H1 (cell line): ENCODE measurements at regions not wholly inside any gene's neighbourhood (a gene's known extent, or its start where the extent isn't known, plus 50 kb on each side); places are given as distances from the start of the nearest gene placed in this dataset.

Experiments used
- CTCF ChIA-PET: fragments of 300-600 bp; sonication (Branson Sonifier 250); formaldehyde crosslinking; loops from one replicate; lab custom pipeline; 2021; ENCODE audit not compliant: partially characterized antibody; lab: Charles Lee
- POLR2A ChIA-PET: fragments of 300-600 bp; sonication (Branson Sonifier 250); formaldehyde crosslinking; loops from one replicate; lab custom pipeline; 2021; ENCODE audit warnings: inconsistent platforms; ENCODE audit not compliant: partially characterized antibody; lab: Charles Lee
- DNase-seq, 2 experiments: peaks; one replicate each; pipeline versions ENCODE4 v3.0.0 to v3.0.0-alpha.2; 2010 to 2022; ENCODE audit warnings: low spot score in 2 of 2, low read depth in 1 of 2, mixed read lengths in 1 of 2
- FAIRE-seq: peaks from 2 replicates; lab custom pipeline; 2011; peaks lifted over from hg19 to GRCh38; lab: Jason Lieb, UNC
- H2AFZ ChIP-seq: 2 replicates; pipeline ENCODE4 v1.8.1; 2012; ENCODE audit warnings: low read length, inconsistent platforms
- H2AK5ac ChIP-seq: 2 replicates; pipeline ENCODE4 v1.6.1; 2013; ENCODE audit warnings: low read depth, low read length
- H2BK120ac ChIP-seq: replicated peaks from 2 replicates; pipeline ENCODE3; 2013; ENCODE audit warnings: low read depth, low read length, inconsistent platforms
- H2BK12ac ChIP-seq: 2 replicates; pipeline ENCODE4 v1.6.1; 2013; ENCODE audit warnings: low read depth, low read length
- H2BK15ac ChIP-seq: 2 replicates; pipeline ENCODE4 v1.6.1; 2013; ENCODE audit warnings: low read length
- H2BK20ac ChIP-seq: 2 replicates; pipeline ENCODE4 v1.6.1; 2013; ENCODE audit warnings: low read length
- H2BK5ac ChIP-seq: 2 replicates; pipeline ENCODE4 v1.6.1; 2013; ENCODE audit warnings: low read depth, low read length
- H3K14ac ChIP-seq: 2 replicates; pipeline ENCODE4 v1.6.1; 2013; ENCODE audit warnings: inconsistent platforms; ENCODE audit not compliant: insufficient read length
- H3K18ac ChIP-seq: 2 replicates; pipeline ENCODE4 v1.6.1; 2013; ENCODE audit warnings: low read length; ENCODE audit errors: extremely low read depth
- H3K23ac ChIP-seq: 2 replicates; pipeline ENCODE4 v1.6.1; 2013; ENCODE audit warnings: inconsistent platforms; ENCODE audit not compliant: insufficient read length
- H3K23me2 ChIP-seq: 2 replicates; pipeline ENCODE4 v1.6.1; 2013; ENCODE audit warnings: low read depth, low read length
- H3K27ac ChIP-seq: 2 replicates; pipeline ENCODE4 v1.6.1; 2011; ENCODE audit warnings: low read depth, low read length, inconsistent platforms
- H3K27me3 ChIP-seq, 4 experiments: replicated peaks in 1 of 4; 1 replicate in 1 of 4; 2 replicates in 3 of 4; pipeline versions ENCODE4 v1.6.1 to v1.8.1; 2011 to 2013; ENCODE audit warnings: low read length in 3 of 4, mild to moderate bottlenecking in 3 of 4, inconsistent platforms in 2 of 4, mixed read lengths in 2 of 4, moderate library complexity in 1 of 4; ENCODE audit not compliant: control insufficient read depth in 3 of 4, insufficient read depth in 3 of 4; ENCODE audit errors: extremely low read depth in 1 of 4
- H3K36me3 ChIP-seq, 4 experiments: 2 replicates each; pipeline versions ENCODE4 v1.6.1 to v1.8.1; 2011 to 2013; ENCODE audit warnings: mild to moderate bottlenecking in 4 of 4, low read length in 3 of 4, moderate library complexity in 2 of 4, control low read depth in 1 of 4, inconsistent platforms in 1 of 4; ENCODE audit not compliant: insufficient read depth in 4 of 4, control insufficient read depth in 2 of 4
- H3K4ac ChIP-seq: replicated peaks from 2 replicates; pipeline ENCODE3; 2013; ENCODE audit warnings: low read length, low read depth, mixed read lengths, inconsistent platforms; ENCODE audit not compliant: insufficient read length
- H3K4me1 ChIP-seq, 4 experiments: replicated peaks in 1 of 4; 1 replicate in 1 of 4; 2 replicates in 3 of 4; pipeline versions ENCODE4 v1.6.1 to v1.8.1; 2011 to 2013; ENCODE audit warnings: low read length in 3 of 4, inconsistent platforms in 2 of 4, mixed read lengths in 1 of 4; ENCODE audit not compliant: insufficient read depth in 4 of 4, control insufficient read depth in 3 of 4
- H3K4me2 ChIP-seq, 2 experiments: 2 replicates each; pipeline versions ENCODE4 v1.6.1 to v1.8.1; 2011 to 2013; ENCODE audit warnings: low read depth in 2 of 2, low read length in 2 of 2, control low read depth in 1 of 2, inconsistent platforms in 1 of 2, mild to moderate bottlenecking in 1 of 2; ENCODE audit not compliant: insufficient read depth in 1 of 2
- H3K4me3 ChIP-seq, 4 experiments: fragments of 200-600, 300-600 bp in 1 of 4; sonication (generic), shearing (Covaris generic), sonication (Bioruptor Twin) in 1 of 4; 2 replicates each; pipeline versions ENCODE4 v1.5.1 to v1.8.1; 2011 to 2016; ENCODE audit warnings: low read length in 4 of 4, low read depth in 3 of 4, control low read depth in 2 of 4, inconsistent platforms in 2 of 4, mild to moderate bottlenecking in 2 of 4, mixed read lengths in 1 of 4, moderate library complexity in 1 of 4; ENCODE audit not compliant: insufficient read depth in 2 of 4; ENCODE audit errors: extremely low read depth in 1 of 4
- H3K56ac ChIP-seq: replicated peaks from 2 replicates; pipeline ENCODE3; 2013; ENCODE audit warnings: low read depth, mild to moderate bottlenecking, mixed read lengths, low read length, inconsistent platforms; ENCODE audit not compliant: insufficient read length
- H3K79me1 ChIP-seq: 2 replicates; pipeline ENCODE4 v1.6.1; 2013; ENCODE audit warnings: low read depth, low read length, control low read depth
- H3K79me2 ChIP-seq, 2 experiments: 2 replicates each; pipeline versions ENCODE4 v1.6.1 to v1.8.1; 2012 to 2013; ENCODE audit warnings: low read length in 2 of 2, mild to moderate bottlenecking in 2 of 2, inconsistent platforms in 1 of 2; ENCODE audit not compliant: insufficient read depth in 2 of 2, control insufficient read depth in 1 of 2
- H3K9ac ChIP-seq, 4 experiments: replicated peaks in 1 of 4; 1 replicate in 1 of 4; 2 replicates in 3 of 4; pipeline versions ENCODE4 v1.6.1 to v1.8.1; 2011 to 2013; ENCODE audit warnings: low read depth in 3 of 4, low read length in 3 of 4, control low read depth in 2 of 4, mild to moderate bottlenecking in 2 of 4, moderate library complexity in 2 of 4, inconsistent platforms in 1 of 4; ENCODE audit errors: extremely low read depth in 1 of 4
- H3K9me3 ChIP-seq, 2 experiments: 2 replicates each; pipeline versions ENCODE4 v1.6.1 to v1.8.1; 2012 to 2013; ENCODE audit warnings: mild to moderate bottlenecking in 2 of 2, moderate library complexity in 2 of 2, control low read depth in 1 of 2, inconsistent platforms in 1 of 2, low read depth in 1 of 2, low read length in 1 of 2, mixed read lengths in 1 of 2; ENCODE audit not compliant: insufficient read depth in 2 of 2
- H4K20me1 ChIP-seq, 2 experiments: replicated peaks in 1 of 2; 2 replicates each; pipeline versions ENCODE3 to v1.8.1; 2011 to 2013; ENCODE audit warnings: inconsistent platforms in 2 of 2, low read length in 2 of 2, mild to moderate bottlenecking in 1 of 2; ENCODE audit not compliant: insufficient read depth in 2 of 2, control insufficient read depth in 1 of 2
- H4K5ac ChIP-seq: 2 replicates; pipeline ENCODE4 v1.6.1; 2013; ENCODE audit warnings: low read length, low read depth, mixed read lengths, inconsistent platforms; ENCODE audit not compliant: insufficient read length
- H4K8ac ChIP-seq: 2 replicates; pipeline ENCODE4 v1.8.0; 2013; ENCODE audit warnings: mild to moderate bottlenecking, moderate library complexity, low read length, inconsistent platforms; ENCODE audit not compliant: insufficient read depth; ENCODE audit errors: extremely low read depth
- H4K91ac ChIP-seq: replicated peaks from 2 replicates; pipeline ENCODE3; 2013; ENCODE audit warnings: low read length, mixed read lengths, inconsistent platforms; ENCODE audit not compliant: insufficient read length
- SP1 ChIP-seq: IDR thresholded peaks from 2 replicates; pipeline ENCODE4 v1.6.1; 2011; ENCODE audit warnings: low read depth, low read length
- WGBS, 2 experiments: shearing (Covaris generic) in 1 of 2; methylation state at CpG; one replicate each; pipeline versions ENCODE4 v1.1.6 to v1.1.7; 2013 to 2015; ENCODE audit warnings: low lambda C conversion rate in 2 of 2, mixed read lengths in 2 of 2, inconsistent platforms in 1 of 2, low coverage in 1 of 2, missing lambda C conversion rate in 1 of 2; ENCODE audit not compliant: insufficient replicate concordance in 2 of 2, insufficient coverage in 1 of 2, insufficient read length in 1 of 2; ENCODE audit errors: extremely low coverage in 1 of 2, missing lambda C conversion rate in 1 of 2; 5-methylcytosine and 5-hydroxymethylcytosine counted together

GRCh38 chr2:196535061-196535460 lies 104.5 kb upstream of the CCDC150 start:
- no peaks in the 10 kb centered on the region for H3K27me3 ChIP-seq
- no peaks in the 10 kb centered on the region for H3K23me2 ChIP-seq
- no peak overlapping the region for H2BK20ac ChIP-seq
- H3K9me3 ChIP-seq, result no peaks in the 10 kb centered on the region
- H3K18ac ChIP-seq, result no peak overlapping the region
- no peak overlapping the region for H2BK5ac ChIP-seq
- no peak for TF ChIP-seq SP1
- TF ChIP-seq, all 59 proteins: peak for 0
- Histone ChIP-seq H3K56ac (no peak overlapping the region), H3K27ac (no peak overlapping the region), H4K91ac (no peak overlapping the region), H2AFZ (no peak overlapping the region), H2BK15ac (no peak overlapping the region), H3K4me1 (peaks cover 0 to 3% (median 0%) of the 10 kb centered on the region in 4 experiments; a peak in 1 of 7 replicates), H3K4me2 (no peak overlapping the region), H3K14ac (no peak overlapping the region), H2BK12ac (no peak overlapping the region), H4K20me1 (no peaks in the 10 kb centered on the region), H3K4ac (no peak overlapping the region), H2AK5ac (no peak overlapping the region), H3K23ac (no peak overlapping the region), H4K5ac (no peak overlapping the region), H2BK120ac (no peak overlapping the region), H3K79me2 (no peaks in the 10 kb centered on the region), H3K36me3 (no peaks in the 10 kb centered on the region), H3K79me1 (no peaks in the 10 kb centered on the region), H3K4me3 (no peak overlapping the region), H4K8ac (no peak overlapping the region), H3K9ac (no peak overlapping the region)
- WGBS, 2 experiments, result 87% methylated on average over 3 of the region's 3 CpGs; no CpG with 5 or more reads in 1 of the 2 experiments
- FAIRE-seq (no peak), DNase-seq (no peak)
- ChIA-PET POLR2A (no interaction called here), CTCF (no interaction called here)
